ENCODE measurements at regions not wholly inside any gene's neighbourhood (a gene's known extent, or its start where the extent isn't known, plus 50 kb on each side); places are given as distances from the start of the nearest gene placed in this dataset.
"Not testable (repeated sequence)": the region's sequence is repeated elsewhere in the genome, so short reads cannot be mapped to it uniquely, and the experiment has no call there.

DNA sequence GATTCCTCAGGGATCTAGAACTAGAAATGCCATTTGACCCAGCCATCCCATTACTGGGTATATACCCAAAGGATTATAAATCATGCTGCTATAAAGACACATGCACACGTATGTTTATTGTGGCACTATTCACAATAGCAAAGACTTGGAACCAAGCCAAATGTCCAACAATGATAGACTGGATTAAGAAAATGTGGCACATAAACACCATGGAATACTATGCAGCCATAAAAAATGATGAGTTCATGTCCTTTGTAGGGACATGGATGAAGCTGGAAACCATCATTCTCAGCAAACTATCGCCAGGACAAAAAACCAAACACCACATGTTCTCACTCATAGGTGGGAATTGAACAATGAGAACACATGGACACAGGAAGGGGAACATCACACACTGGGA is 296.3 kb downstream of the DLEU7 start:
- in situ Hi-C loops (cut with HindIII; ENCODE audit: low sequenced_read_pairs); DNase-seq (ENCODE audit: low spot score): not testable (repeated sequence)

DNA sequence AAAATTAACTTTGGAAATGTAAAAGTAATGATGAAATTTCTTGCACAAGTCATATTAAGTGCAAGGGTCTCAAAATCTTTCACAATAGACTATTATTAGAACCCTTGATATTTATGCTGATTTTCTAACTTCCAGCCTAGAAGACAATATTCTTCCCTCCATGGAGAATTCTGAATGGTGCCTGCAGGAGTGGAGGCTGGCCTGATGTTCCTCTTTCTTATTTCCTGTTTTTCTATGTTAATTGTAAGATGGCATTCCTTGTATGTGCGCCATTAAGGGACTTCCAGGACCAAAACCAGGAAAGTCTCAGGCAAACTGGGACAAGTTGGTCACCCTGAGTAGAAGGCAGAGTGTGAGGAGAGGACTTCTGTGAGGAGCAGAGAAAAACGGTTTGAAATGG is 294.9 kb downstream of the DLEU7 start:
- in situ Hi-C loops (cut with HindIII; ENCODE audit: low sequenced_read_pairs) = no loop called here

DNA sequence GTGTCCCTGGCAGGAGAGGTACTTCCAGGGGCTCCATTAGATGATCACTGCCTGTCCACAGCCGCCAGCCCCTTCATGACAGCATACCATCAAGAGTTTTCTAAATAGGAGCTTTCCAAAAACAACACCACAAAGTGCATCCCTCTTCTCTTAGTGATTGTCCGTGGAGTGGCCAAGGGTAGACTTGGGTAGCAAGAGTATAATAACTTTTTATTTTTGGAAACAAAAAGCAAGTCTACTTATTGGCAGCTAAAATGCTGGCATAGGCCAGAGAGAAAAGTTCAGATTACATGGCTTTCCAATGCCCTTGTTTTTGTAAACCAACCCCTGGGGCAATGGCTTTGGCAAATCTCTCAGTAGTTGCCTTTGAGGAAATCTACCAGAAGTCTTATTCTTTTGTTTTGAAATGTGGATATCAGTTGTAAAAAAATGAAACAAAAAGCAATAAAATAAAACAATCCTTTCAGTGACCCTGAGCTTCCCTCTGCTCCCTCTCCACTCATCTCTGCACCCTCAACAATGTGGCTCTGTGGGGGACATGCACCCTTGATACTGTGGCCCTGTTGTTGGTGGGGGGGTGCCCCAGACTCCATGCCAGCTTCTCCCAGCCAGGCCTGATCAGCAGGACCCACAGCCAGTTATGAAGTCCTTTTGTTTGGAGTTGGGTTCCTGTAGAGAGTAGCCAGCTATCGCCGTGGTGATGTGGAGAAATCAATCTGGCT is 294.1 kb downstream of the DLEU7 start:
- DNase-seq (ENCODE audit: low spot score) = no peak
- in situ Hi-C loops (cut with HindIII; ENCODE audit: low sequenced_read_pairs) = no loop called here

More for the DNA sequence above, 294.9 kb downstream of the DLEU7 start:
- no peak for DNase-seq (ENCODE audit: low spot score)

DNA sequence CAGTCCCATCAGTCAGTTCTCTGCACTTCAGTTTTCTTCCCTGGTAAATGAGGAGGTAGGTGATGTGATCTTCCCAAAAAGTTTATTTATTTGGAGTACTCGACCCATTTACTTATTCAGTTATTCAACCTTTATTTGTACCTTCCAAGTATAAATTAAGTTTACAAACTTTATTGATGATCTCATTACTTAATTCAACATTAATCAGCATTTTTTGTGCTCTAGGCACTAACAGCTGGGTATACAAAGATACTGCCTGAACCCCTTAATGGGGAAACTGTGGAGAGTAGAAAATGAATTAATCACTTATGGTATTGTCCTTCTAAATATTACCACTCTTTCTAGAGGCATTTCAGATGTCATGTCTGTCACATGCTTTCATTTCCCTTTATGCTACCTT is 293.3 kb downstream of the DLEU7 start:
- in situ Hi-C loops (cut with HindIII; ENCODE audit: low sequenced_read_pairs) = no loop called here
- no peak for DNase-seq (ENCODE audit: low spot score)

DNA sequence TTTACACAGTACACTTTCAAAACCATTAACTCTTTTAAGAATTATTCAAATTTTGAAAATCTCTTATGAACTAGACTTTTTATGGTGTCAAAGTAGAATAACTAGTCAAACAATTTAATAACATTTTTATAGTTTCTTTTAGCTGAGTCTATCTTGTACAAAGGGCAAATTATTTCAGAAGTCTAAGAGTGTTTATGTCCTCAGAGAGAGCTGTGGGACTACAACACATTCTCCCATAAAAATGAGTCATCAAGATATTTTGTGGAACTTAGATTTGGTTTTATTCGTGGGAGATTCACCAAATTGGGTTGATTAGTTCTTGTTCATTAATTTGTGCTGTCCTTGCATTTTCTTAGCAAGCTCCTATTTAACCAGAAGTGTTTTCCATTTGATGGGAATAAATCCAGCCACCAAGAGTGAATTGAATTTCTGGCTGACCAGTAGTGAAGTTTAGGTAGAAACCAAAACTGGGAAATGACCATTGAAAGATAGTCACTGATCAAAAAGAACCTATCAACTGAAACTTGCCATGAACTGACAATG is 291.0 kb downstream of the DLEU7 start:
- no peak for DNase-seq (ENCODE audit: low spot score)
- in situ Hi-C loops (cut with HindIII; ENCODE audit: low sequenced_read_pairs) = no loop called here

DNA sequence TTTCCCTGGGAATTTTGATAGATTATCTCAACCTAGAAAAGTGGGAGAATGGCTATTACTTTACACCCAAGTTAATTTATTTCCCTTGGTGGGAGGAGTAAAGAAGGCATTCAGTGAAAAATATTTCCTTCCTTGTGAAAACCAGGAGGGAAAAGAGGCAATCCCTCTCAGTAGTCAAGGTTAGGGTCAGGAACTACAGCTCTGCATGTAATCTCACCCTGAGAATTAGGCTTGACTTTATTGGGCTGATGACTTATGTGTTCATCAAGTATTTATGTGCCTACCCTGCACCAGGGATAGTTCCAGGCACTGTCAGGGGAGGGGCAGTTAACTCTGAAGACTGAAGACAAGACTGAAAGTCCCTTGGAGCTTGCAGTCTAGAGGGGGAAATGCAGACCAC is 281.8 kb downstream of the DLEU7 start:
- in situ Hi-C loops (cut with HindIII; ENCODE audit: low sequenced_read_pairs) = no loop called here
- no peak for DNase-seq (ENCODE audit: low spot score)

DNA sequence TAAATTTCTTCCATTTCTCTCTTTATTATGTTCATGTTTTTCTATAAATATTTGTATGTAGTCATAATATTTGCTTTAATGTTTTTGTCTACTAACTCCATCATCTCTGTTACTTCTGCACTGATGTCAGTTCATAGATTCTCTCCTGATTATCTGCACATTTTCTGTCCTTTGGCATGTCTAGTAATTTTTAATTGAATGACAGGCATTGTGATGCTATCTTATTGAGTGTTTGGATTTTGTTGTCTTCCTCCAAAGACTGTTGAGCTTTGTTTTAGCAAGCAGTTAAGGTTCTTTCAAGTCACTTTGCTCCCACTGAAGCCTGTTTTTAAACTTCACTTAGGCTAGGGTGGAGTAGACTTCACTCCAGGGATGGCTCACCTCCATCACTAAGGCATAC is 276.8 kb downstream of the DLEU7 start:
- in situ Hi-C loops (cut with HindIII; ENCODE audit: low sequenced_read_pairs) = no loop called here
- DNase-seq (ENCODE audit: low spot score) = no peak

DNA sequence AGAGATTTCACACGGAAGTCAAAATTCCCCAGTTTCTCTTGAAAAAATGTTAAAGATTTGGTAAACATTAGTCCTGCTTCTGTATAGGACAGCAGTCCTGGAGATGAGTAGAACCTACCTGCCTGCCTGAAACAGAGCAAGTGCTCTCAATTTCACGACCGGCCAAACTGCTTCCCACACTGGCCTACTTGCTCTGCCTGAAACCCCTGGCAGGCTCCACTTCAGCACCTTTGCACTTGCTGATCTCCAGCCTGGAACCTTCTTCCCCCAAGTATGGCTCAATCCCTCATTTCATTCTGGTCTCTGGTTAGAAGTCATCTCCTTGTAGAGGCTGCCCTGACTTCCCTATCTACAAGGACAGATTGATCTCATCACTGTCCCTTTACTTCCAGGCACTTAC is 271.4 kb downstream of the DLEU7 start:
- in situ Hi-C loops (cut with HindIII; ENCODE audit: low sequenced_read_pairs) = no loop called here
- DNase-seq (ENCODE audit: low spot score) = no peak

DNA sequence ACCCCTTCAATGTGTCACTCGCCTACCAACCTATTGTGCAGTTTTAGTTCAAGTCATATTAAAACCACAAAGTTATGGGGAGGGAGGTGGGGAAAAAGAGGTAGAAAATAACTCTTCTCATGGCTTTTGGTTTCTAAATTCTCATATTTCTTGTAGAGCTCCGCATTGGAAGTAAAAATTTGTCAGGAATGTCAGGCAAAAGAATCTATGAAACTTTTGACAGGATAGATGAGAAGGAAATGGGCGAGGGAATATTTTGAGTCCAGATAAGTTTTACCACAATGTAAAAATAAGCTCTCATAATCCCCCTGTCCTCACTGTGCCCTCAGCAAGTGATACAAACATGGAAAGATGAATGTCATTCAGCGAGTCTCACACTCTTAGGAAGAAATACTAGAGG is 270.4 kb downstream of the DLEU7 start:
- no peak for DNase-seq (ENCODE audit: low spot score)
- in situ Hi-C loops (cut with HindIII; ENCODE audit: low sequenced_read_pairs) = no loop called here

DNA sequence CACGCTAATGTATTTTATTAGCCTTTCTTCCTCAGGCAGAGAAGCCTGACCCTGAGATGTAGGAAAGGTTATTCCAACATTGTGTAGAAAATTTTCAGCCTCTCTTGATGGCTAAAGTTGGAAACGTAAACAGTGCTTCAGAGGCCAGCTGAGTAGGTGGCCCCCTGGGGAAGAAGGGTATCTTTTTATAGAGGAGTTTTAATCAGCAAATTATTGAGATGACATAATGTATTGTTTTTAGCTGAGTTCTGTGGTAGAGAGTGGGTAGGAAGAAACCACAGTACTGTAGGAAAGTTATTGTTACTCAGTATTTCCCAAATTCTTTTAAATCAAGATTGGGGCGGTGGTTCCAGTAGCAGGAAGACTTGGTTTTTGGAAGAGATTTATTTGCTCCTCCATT is 268.8 kb downstream of the DLEU7 start:
- in situ Hi-C loops (cut with HindIII; ENCODE audit: low sequenced_read_pairs) = no loop called here
- no peak for DNase-seq (ENCODE audit: low spot score)

DNA sequence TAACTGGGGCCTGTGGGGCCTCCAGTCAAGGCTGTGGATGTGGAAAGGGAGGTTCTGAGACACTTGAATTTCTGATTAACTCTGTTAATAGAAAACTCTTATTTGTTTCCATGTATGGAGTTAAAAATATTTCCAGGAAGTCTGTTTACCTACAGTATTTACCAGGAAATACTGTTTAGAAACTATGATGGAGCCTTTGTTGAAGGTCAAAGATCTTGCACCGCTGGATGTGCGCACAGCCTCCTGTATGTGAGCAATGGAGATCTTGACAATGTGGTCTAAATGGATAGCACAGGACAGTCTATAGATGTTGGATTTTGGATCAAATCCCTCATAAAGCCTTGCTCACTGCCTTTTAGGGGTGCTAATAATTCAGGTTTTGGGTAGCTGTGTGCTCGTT is 268.4 kb downstream of the DLEU7 start:
- no peak for DNase-seq (ENCODE audit: low spot score)
- in situ Hi-C loops (cut with HindIII; ENCODE audit: low sequenced_read_pairs) = no loop called here

DNA sequence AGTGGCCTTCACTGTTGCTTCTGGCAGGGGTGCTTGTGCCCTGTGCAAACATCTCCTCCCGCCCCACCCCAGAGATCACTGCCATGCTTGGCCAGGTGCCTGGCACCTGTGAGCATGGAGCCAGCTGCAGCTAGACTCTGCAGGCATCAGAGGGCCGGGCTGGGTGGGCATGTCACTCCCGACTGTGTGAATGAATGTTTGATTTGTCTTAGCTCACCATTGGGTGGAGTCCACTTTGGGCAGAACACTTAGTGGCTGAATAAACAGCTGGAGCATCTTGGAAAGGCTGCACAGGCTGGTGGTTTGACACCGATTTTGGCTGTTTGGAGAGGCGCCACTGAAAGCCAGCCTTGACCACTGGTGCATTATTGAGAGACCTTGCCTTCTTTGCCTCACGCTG is 267.3 kb downstream of the DLEU7 start:
- in situ Hi-C loops (cut with HindIII; ENCODE audit: low sequenced_read_pairs) = no loop called here

DNA sequence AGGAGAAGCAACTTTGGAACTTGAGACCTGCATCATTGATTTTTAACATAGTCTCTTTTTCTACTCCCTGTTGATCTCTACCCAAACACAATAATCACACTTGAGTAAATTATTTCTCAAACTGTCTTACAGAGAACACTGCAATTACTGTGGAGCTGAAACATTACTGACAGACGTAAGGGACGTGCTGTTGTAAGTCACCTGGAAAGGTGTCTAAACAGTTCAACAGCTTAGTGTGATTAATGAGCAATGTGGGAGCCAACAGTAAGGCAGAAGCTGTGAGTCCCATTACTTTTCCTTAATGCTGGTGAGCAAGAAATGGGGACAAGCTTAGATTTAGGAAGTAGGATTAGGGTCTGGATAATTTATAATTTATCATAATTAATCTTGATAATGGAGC is 265.7 kb downstream of the DLEU7 start:
- in situ Hi-C loops (cut with HindIII; ENCODE audit: low sequenced_read_pairs) = no loop called here
- DNase-seq (ENCODE audit: low spot score) = no peak

More for the DNA sequence above, 267.3 kb downstream of the DLEU7 start:
- DNase-seq (ENCODE audit: low spot score) = no peak

DNA sequence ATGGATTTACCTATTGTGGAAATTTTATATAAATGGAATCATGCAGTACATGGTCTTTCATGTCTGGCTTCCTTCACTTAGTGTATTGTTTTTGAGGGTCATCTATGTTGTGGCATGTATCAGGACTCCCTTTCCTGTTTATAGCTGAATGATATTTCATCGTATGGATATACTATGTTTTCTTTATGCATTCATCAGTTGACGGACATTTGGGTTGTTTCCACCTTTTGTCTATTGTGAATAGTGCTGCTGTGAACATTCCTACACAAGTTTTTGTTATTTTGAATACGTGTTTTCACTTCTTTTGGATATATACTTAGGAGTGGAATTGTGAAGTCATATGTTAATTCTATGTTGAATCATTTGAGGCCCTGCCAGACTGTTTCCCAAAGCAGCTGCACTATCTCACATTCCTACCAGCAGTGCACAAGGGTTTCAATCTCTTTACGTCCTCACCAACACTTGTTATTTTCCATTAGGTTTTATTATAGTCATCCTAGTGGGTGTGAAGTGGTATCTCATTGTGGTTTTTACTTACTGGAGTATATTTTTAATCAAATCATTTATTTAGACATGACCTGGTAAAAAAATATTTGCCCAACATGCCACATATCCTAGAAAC is 262.7 kb downstream of the DLEU7 start:
- no peak for DNase-seq (ENCODE audit: low spot score)
- in situ Hi-C loops (cut with HindIII; ENCODE audit: low sequenced_read_pairs) = no loop called here

DNA sequence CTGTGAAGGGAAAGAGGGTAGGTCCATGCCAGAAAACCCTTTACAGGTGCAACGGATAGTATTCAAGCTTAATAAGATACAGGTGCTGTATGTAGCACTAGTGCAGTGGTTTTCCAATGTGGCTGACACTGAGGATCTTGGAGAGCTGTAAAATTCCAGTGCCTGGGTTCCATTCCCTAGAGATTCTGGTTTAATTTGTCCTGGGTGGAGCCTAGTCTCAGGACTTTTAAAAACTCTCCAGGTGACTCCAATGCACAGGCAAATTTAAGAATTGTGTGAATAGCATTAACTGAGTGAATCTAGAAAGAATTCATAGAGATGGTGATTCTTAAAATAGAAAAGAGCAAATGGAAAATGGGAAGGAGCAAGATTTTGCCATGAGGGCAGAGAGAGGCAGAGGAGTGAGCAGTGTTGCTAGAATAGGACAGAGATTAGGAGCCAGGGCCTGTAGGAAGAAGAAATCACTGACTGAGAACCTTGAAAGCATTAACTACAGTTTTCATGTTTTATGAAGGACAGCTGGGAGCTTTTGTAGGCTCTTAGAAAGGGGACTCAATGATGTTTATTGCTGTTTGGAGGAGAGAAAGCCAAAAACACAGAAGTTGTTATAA is 261.8 kb downstream of the DLEU7 start:
- in situ Hi-C loops (cut with HindIII; ENCODE audit: low sequenced_read_pairs) = no loop called here

DNA sequence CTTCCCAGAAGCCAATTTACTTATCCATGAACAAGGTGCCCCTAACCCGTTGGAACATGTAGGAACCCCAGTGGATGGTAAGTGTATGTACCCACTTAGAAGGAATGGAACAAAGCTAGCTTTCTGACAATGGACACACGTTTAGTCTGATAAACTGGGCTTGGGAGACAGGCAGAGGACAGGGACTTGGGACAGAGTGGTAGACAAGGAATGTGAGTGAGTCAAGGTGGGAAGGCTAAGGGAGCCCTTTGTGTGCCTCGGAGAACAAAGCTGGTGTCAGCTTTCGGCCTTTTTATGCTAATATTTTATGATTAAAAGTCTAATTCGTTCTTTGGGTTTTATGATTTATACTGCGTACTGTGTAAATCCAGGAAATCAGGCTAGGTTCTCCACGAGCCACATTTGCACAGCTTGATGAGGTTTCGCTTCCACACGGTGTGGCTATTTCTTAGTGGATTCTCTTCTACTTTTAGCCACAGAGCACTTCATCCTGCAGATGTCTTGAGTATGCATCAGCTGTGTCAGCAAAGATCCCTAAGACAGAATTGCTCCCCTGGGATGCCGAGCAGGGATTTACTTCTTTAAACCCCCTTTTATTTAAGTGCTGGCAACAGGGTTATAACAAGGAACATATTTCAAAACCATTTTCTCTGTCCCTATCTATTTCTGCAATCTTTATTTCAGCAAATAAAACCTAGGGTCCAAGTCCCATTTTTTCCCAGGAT is 258.5 kb downstream of the DLEU7 start:
- no peak for DNase-seq (ENCODE audit: low spot score)

More for the DNA sequence above, 261.8 kb downstream of the DLEU7 start:
- no peak for DNase-seq (ENCODE audit: low spot score)

DNA sequence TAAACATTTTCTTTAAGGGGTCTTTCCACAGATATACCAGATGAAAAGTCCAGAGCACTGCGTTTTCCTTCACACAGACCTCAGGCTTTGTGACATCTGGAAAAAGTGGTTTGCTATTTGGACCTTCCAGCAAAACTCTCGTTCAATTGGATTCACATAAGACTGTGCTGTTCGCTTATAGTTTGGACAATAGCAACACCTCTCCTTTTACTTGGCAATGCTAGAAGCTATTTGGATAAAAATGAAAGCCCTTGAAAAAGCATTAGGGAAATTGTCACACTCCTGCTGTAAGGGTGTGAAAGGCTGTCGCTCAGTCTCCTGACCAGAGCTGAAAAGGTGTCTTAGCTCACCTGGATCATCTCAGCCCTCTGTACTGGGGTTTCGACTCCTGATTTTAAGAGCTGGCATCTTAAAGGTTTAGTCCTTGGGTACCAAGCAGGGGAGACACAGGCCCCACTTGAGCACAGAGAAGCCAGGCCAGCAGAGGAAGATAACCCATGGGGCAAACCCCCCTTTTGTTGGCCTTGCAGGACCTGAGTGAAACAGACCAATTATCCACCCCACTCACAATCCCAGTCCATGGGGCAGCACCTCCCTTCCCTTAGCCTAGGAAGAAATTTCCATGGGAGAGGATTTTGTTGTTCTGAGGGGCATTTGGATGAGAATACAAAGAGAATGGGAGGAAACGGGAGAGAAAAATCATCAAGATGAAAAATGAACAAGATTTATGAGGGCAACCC is 257.6 kb downstream of the DLEU7 start:
- DNase-seq (ENCODE audit: low spot score) = no peak
- in situ Hi-C loops (cut with HindIII; ENCODE audit: low sequenced_read_pairs) = no loop called here

More for the DNA sequence above, 258.5 kb downstream of the DLEU7 start:
- in situ Hi-C loops (cut with HindIII; ENCODE audit: low sequenced_read_pairs) = no loop called here

DNA sequence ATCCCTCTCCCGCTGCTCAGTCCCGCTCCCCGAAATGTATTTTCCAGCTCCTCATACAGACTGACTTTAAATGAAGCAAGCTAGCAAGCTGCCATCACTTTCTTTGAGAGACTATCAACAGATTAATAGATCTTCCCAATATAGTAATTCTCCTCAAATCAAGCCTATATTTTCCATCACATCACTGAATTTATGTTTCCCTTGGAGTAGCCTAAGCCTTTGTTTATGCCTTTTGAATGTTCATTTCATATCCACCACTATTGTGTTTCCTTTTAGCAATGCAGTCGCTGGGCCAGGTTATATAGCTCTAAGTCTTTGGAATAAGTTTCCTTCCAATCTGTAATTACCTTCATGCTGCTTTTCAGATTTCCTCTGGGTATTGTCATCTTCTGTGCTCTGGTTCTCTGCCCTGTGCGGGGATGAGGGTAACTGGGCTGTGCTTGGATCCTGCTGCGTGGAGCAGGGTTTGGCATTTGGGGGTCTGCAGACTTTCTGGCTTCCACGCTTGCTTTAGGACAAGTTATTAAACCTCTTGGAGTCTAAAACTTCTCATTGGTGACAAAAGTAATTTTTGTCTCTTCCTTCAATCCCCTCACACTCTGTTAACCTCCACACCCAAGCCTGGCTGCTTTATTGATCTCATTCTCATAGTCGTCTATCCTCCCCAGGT is 256.9 kb downstream of the DLEU7 start:
- in situ Hi-C loops (cut with HindIII; ENCODE audit: low sequenced_read_pairs) = no loop called here
- DNase-seq (ENCODE audit: low spot score) = no peak

DNA sequence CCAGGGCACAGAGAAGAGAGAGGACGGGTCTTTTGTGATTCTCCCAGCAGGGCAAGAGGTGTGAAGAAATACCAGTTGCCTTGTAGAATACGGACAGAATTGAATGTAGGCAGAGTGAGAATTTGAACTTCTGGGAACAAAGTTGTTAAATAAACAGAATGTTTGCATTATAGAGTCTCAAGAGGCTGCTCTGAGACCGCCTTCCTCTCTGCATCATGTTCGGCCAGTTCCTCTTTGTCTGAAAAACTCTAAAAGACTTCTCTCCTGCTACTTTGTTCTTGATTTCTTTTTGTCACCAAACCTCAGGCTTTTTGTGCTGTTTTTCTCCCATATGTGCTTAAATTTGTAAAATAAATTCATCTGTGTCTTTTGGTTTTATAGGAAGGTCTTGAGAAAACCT is 256.4 kb downstream of the DLEU7 start:
- DNase-seq (ENCODE audit: low spot score) = no peak
- in situ Hi-C loops (cut with HindIII; ENCODE audit: low sequenced_read_pairs) = no loop called here
